Stimulated activated CD4-positive, alpha-beta T cell treated with anti-CD3 and anti-CD28 coated beads, Interleukin-12 subunit alpha, Interleukin-12 subunit beta, amount 100 ng/mL, for 24 hours (primary cell): ENCODE measurements at regions not wholly inside any gene's neighbourhood (a gene's known extent, or its start where the extent isn't known, plus 50 kb on each side); places are given as distances from the start of the nearest gene placed in this dataset.

Experiments
- DNase-seq, 2 experiments: peaks; one replicate each; pipeline ENCODE4 v3.0.0-alpha.2; 2020; ENCODE audit warnings: low read depth in 2 of 2

- DNase-seq = no peak
Measured at GRCh38 chr1:65097076-65097475, 50.9 kb upstream of the AK4 start.
